HG02943 (cell line): ENCODE measurements at regions not wholly inside any gene's neighbourhood (a gene's known extent, or its start where the extent isn't known, plus 50 kb on each side); places are given as distances from the start of the nearest gene placed in this dataset.
"Not testable (repeated sequence)": the region's sequence is repeated elsewhere in the genome, so short reads cannot be mapped to it uniquely, and the experiment has no call there.

Experiments used
- ATAC-seq: cut with Tn5 transposase; IDR thresholded peaks from one replicate; pipeline ENCODE4 v1.9.1; 2021; ENCODE audit warnings: mild to moderate bottlenecking, low read depth, moderate library complexity; ENCODE audit not compliant: unreplicated experiment

DNA sequence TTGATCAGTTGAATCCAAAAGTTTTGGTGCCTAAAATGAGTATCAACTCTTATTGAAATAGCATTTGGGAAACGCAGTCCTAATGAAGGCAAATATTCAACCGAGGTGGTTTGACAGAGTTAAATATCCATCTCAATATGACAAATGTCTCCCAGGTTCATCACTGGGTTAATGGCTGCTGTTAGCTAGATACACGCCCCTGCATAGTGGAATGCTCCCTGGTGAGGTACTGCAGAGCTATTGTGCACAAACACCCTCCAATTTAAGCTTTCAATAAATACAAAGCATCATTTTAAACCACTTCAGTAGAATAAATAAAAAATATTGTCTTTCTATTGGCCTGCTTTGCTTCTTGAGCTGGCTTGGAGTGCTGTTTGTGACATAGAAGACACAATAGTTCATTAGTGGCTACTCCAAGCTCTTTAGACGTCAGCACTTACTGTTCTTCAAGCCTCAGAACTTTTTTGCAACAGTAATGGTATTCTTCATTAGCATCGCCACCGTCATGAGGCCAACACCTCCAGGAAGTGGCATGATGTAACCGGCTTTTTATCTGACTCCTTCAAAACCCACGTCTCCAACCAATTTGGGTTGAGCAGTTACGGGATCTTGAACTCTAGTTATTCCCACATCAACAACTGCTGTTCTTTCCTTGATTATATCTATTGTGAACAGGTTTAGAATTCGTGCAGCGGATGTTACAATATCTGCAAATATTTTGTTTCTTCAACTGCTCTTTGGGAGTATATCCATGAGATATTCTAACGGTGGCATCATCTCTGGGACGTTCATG, 1159.6 kb upstream of the EPHA6 start:
- no peak for ATAC-seq

- no peak for ATAC-seq
Measured at GRCh38 chr3:95655363-95655986, 1158.9 kb upstream of the EPHA6 start.

DNA sequence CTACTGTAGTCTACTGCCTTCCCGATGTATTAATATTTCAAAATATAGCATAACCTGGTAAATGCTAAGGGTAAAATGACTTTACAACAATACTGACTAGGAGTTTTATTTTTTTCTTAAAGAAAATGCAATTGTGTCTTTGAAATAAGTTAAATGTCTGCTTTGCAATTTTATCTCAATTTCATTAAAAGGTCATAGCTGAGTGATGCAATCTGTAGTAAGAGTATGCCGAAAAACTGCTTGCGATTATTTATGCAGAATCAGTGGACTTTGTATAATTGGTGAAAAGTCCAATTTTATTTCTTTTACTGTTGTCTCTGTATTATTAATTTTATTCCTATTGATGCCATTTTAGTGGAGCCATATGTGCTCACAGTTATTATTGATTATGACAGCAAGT, 1143.6 kb upstream of the EPHA6 start:
- ATAC-seq: no peak

- ATAC-seq: no peak
Measured at GRCh38 chr3:95673215-95673614, 1141.2 kb upstream of the EPHA6 start.

- no peak for ATAC-seq
Measured at GRCh38 chr3:95705786-95706418, 1108.5 kb upstream of the EPHA6 start.

DNA sequence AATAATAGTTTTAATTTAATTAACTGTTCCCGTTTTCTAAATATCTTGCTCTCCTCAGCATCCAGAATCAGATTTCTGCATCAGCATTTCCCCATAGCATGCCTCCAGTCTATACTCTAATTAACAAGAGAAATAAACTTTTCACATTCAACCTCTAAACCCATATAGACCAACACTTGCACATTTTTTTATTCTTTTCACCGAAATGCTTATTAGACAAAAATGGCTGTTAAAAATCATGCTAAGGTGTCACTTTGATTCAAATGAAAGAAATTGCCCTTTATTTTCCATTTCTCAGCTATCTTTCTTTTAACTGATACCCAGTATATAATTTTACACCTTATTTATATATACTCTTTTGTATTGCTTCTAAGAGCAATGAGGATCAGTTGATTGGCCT, 1107.1 kb upstream of the EPHA6 start:
- no peak for ATAC-seq

DNA sequence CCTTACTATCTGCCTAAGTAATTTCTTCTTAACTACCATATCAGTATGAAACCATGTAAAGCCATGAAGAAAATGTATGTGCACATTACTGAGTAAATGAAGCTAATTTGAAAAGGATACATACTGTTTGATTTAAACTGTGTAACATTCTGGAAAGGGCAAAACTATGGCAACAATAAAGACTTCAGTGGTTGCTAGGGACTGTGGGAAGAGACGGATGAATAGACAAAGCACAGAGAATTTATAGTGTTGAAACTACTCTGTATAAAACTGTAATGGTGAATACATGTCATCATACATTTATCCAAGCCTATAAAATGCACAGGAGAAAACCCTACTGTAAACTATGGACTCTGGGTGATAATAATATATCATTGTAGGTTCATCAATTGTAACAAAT, 1103.7 kb upstream of the EPHA6 start:
- ATAC-seq: no peak

- ATAC-seq: no peak
Measured at GRCh38 chr3:95711789-95712188, 1102.6 kb upstream of the EPHA6 start.

DNA sequence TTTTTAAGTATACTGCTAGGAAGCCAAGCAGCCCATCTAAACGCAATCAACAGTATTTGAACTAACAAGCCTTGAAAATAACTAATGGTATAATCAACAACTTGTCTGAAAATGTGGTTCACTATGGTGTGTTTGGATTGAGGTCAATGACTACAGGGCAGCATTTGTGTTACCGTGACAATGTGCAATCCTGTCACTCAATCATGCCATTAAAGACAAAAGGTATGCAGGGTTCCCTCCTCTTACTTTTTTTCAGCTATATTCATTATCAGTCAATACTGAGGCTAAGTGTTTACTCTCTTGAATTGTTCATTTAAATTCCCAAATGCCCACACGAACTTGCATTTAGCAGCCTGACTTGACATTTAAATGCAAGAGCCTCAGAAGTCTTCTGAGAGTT, 1099.3 kb upstream of the EPHA6 start:
- no peak for ATAC-seq

DNA sequence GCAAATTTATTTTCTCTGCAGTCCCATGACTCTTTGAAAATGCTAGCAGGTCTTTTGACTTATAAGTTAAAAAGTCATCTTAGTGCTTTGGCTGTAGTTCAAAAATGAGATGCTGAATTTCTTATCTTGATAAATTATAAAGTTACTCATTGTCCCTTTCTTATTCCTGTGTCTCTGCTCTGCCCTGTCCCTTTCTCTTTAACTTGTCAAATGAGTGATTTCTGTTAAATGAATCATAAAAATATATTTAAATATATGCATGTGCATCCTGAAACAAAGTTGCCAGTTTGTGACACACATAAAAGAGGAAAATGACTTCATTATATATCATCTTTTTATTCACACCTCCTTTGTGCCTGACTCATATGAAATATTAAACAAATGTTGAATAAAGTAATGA, 1097.3 kb upstream of the EPHA6 start:
- no peak for ATAC-seq

- ATAC-seq: no peak
Measured at GRCh38 chr3:95718168-95718567, 1096.2 kb upstream of the EPHA6 start.

DNA sequence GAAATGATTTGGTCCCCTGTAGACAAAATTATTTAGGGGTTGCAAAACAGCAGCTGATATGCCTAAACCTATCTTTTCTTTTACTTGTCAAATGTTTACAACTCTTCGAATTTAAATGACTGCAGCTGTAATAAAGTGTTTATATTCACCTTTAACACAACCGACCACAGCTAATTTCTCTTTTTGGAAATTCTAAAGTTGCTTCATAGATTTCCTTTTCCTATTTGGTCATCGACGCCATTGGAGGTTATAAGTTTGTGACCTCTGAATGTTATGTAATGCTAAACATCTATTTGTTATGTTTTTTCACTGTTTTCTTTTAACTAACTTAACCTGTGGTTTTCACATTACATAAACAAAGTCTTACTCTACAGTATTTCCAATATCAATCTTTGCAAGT, 1094.9 kb upstream of the EPHA6 start:
- no peak for ATAC-seq

GRCh38 chr3:95721938-95722337, 1092.5 kb upstream of the EPHA6 start:
- no peak for ATAC-seq

DNA sequence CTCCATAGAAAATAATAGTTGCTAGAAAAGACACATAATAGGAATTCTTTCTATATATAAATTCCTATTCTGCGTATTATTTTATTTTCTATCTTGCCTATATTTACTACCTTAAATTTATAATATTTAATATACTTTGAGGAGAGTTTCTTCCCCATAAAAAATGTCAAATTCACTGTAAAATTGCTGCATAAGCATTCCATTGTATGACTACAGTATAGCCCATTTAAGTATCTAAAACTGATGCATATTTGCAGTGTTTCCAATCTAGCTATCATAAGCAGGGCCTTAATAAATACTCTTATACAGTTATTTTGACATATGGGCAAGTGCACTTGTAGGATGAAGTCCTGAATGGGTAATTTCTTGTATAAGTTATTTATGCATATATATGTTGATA, 1088.6 kb upstream of the EPHA6 start:
- ATAC-seq: no peak

- ATAC-seq: no peak
Measured at GRCh38 chr3:95731753-95732152, 1082.6 kb upstream of the EPHA6 start.

GRCh38 chr3:95733336-95733735, 1081.1 kb upstream of the EPHA6 start:
- ATAC-seq: no peak

- no peak for ATAC-seq
Measured at GRCh38 chr3:95738045-95738444, 1076.3 kb upstream of the EPHA6 start.

- not testable (repeated sequence) for ATAC-seq
Measured at GRCh38 chr3:95744896-95745295, 1069.5 kb upstream of the EPHA6 start.

- no peak for ATAC-seq
Measured at GRCh38 chr3:95750097-95750496, 1064.3 kb upstream of the EPHA6 start.

DNA sequence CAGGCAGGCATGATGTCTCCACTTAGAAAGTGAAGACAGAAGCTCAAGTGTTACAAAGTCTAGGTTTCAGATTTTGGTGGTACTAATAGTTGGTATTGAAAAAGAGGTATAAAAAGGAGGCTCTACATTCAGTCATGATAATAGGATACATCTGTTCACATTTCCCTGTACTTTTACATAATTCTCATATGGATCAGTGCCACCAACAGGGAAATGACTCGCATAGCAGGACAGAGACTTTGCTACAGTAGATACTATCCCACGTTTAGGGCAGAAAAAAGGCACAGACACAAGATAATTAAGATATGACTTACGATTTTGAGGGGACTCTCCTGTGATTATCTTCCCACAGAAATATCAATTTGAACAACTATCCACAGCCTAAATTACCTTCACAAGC, 1062.9 kb upstream of the EPHA6 start:
- ATAC-seq: no peak

GRCh38 chr3:95752199-95752598, 1062.2 kb upstream of the EPHA6 start:
- ATAC-seq: no peak

DNA sequence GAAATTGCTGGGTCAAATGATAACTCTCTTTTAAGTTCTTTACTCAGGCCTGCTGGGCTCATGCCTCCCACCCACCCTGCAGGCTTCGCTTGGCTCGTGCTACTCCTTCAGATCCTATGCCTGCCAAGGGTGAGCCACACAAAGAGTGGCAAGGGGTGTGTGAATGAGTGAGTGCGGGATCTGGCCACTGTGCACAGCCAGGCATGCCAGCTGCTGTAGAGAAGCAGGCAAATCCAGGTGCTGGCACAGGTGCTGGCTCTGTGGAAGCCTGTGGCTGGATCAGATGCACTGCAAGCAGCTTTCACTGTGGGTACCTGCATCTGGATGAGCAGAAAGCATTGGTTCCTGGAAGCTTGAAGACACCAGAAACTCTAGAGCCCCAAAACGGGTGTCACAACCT, 1055.7 kb upstream of the EPHA6 start:
- no peak for ATAC-seq
